ENCODE measurements at regions not wholly inside any gene's neighbourhood (a gene's known extent, or its start where the extent isn't known, plus 50 kb on each side); places are given as distances from the start of the nearest gene placed in this dataset.

DNA sequence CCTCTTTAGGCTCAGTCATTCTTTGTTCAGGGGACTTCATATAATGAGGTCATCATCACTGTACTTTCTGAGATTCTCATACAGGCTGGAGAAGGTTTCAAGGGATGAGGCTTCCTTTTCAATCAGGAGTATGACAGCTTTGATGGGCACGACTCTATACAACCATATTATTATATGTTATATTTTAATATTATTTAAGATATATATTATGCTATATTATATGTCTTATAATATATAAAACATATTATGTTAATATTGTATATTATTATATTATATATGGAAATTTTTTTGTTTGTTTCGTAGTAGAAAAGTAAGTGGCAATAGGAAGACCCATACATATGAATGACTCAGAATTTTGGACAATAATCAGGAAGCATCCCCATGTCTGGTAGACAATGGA lies 78.0 kb upstream of the GATA6 start:
- FAIRE-seq, result no peak
- no peaks in the 10 kb centered on the region for H3K36me3 ChIP-seq (ENCODE audit: control insufficient read depth, insufficient read depth, low read length)
- TF ChIP-seq CTCF (IDR thresholded peaks at IDR 0.05; ENCODE audit: insufficient read depth, low read length, severe bottlenecking), result no peak
- H3K4me3 ChIP-seq (ENCODE audit: low read depth, low read length), result no peak overlapping the region
- H3K27me3 ChIP-seq (ENCODE audit: control insufficient read depth, insufficient read depth, low read length), result peaks cover 5% of the 10 kb centered on the region
- DNase-seq (ENCODE audit: low read depth), result no peak

DNA sequence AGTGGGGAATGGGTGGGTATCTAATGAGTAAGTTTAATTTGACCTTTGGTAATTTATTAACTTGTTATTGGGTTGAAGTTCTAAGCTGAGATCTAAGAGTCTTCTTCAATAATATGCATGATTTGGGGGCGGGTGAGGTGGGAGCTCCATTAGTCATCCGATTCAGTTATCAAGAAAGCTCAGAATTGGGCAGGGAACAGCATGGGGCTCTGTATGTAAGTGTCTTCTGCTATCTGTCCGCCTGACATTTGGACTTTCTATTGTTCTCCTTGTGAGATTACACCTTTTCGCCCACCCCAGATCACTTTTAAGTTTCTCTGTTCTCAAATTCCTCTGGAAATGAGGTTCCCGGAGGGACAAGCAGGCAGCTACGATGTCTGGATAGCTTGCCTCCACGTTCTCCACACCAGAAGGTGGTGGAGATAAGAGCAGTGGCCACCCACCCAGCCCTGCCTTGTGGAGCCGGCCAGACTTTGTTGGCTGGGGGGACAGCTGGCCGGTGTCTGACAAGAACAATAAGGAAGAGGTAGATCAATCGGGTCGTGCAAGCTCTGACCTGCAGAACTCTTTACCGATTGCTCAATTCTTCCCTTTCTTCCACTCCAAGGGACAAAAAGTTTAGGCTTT lies 75.5 kb upstream of the GATA6 start:
- TF ChIP-seq CTCF (IDR thresholded peaks at IDR 0.05; ENCODE audit: insufficient read depth, low read length, severe bottlenecking), result no peak
- DNase-seq (ENCODE audit: low read depth), result no peak
- Histone ChIP-seq H3K4me3 (ENCODE audit: low read depth, low read length) (no peak overlapping the region), H3K36me3 (ENCODE audit: control insufficient read depth, insufficient read depth, low read length) (no peaks in the 10 kb centered on the region), H3K27me3 (ENCODE audit: control insufficient read depth, insufficient read depth, low read length) (peaks cover 5% of the 10 kb centered on the region)
- FAIRE-seq, result no peak

GRCh38 chr18:22094358-22094734 lies 75.0 kb upstream of the GATA6 start:
- FAIRE-seq, result no peak

GRCh38 chr18:22098563-22098989 lies 70.8 kb upstream of the GATA6 start:
- peaks cover 5% of the 10 kb centered on the region for H3K27me3 ChIP-seq (ENCODE audit: control insufficient read depth, insufficient read depth, low read length)
- FAIRE-seq, result no peak
- H3K4me3 ChIP-seq (ENCODE audit: low read depth, low read length), result no peak overlapping the region
- TF ChIP-seq CTCF (IDR thresholded peaks at IDR 0.05; ENCODE audit: insufficient read depth, low read length, severe bottlenecking), result no peak
- DNase-seq (ENCODE audit: low read depth), result no peak
- no peaks in the 10 kb centered on the region for H3K36me3 ChIP-seq (ENCODE audit: control insufficient read depth, insufficient read depth, low read length)

More at GRCh38 chr18:22094358-22094734, 75.0 kb upstream of the GATA6 start:
- H3K36me3 ChIP-seq (ENCODE audit: control insufficient read depth, insufficient read depth, low read length), result no peaks in the 10 kb centered on the region
- H3K4me3 ChIP-seq (ENCODE audit: low read depth, low read length), result no peak overlapping the region
- TF ChIP-seq CTCF (IDR thresholded peaks at IDR 0.05; ENCODE audit: insufficient read depth, low read length, severe bottlenecking), result no peak
- peaks cover 5% of the 10 kb centered on the region for H3K27me3 ChIP-seq (ENCODE audit: control insufficient read depth, insufficient read depth, low read length)
- no peak for DNase-seq (ENCODE audit: low read depth)

DNA sequence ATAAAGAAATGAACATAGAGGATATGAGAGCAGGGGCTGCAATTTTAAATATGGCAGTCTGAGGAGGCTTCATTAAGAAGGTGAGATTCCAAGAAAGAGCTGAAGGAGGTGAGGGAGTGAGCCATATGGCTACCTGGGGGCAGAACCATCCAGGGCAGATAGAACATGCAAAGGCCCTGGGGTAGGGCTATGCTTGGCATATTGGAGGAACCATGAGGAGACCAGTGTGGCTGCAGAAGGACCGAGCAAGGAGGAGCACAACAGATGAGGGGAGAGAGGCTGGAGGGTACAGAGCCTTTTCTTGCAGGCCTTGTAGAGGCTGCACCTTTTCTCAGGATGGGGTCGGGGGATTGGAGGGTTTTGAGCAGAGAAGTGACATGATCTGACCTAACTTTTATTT lies 69.5 kb upstream of the GATA6 start:
- TF ChIP-seq CTCF (IDR thresholded peaks at IDR 0.05; ENCODE audit: insufficient read depth, low read length, severe bottlenecking), result no peak
- Histone ChIP-seq H3K27me3 (ENCODE audit: control insufficient read depth, insufficient read depth, low read length) (no peaks in the 10 kb centered on the region), H3K4me3 (ENCODE audit: low read depth, low read length) (no peak overlapping the region), H3K36me3 (ENCODE audit: control insufficient read depth, insufficient read depth, low read length) (no peaks in the 10 kb centered on the region)
- no peak for FAIRE-seq
- no peak for DNase-seq (ENCODE audit: low read depth)

DNA sequence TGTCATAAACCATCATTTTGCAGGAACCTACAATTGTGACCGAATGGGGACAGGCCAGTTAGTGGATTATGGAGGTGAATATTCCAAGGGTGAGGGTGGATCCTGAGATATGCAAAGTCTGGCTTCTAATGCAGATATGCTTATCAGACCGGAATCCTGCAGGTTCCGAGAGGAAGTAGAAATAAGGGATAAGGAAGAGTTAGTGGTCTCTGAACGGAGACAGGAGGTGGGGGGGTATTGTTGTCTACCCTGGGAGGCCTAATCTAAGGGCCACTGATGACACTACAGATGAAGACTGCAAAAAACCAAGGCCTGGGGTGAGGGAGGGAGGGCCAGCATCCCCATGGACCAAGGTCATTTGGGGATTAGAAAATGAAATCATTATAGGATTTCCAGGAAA lies 67.7 kb upstream of the GATA6 start:
- FAIRE-seq, result no peak
- Histone ChIP-seq H3K4me3 (ENCODE audit: low read depth, low read length) (no peak overlapping the region), H3K27me3 (ENCODE audit: control insufficient read depth, insufficient read depth, low read length) (no peaks in the 10 kb centered on the region), H3K36me3 (ENCODE audit: control insufficient read depth, insufficient read depth, low read length) (no peaks in the 10 kb centered on the region)
- DNase-seq (ENCODE audit: low read depth), result no peak
- TF ChIP-seq CTCF (IDR thresholded peaks at IDR 0.05; ENCODE audit: insufficient read depth, low read length, severe bottlenecking), result no peak
